ENCODE measurements at regions not wholly inside any gene's neighbourhood (a gene's known extent, or its start where the extent isn't known, plus 50 kb on each side); places are given as distances from the start of the nearest gene placed in this dataset.

DNA sequence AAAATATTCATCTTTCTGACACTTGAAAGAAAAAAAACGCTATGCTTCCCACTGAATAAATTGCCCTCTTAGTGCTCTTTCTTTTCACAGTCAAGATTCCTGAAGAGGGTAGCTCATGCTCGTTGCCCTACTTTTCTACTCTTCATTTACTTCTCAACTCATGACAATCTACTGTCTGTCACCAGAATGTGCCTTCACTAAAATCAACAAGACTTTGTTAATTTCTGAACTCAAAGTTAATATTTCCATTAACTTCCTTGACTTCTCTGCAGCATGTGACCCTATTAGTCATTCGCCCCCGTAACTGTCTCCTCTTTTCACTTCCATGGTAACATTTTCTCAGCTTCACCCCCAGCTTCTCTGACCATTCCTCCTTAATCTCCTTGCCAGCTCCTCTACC lies 98.9 kb upstream of the MAPRE2 start:
- H3K4me1 ChIP-seq: no peaks in the 10 kb centered on the region
- no peak overlapping the region for H3K9ac ChIP-seq (ENCODE audit: low read depth in 2 of 2, low read length in 2 of 2)
- no peak for DNase-seq
- no peaks in the 10 kb centered on the region for H3K36me3 ChIP-seq
- H3K27me3 ChIP-seq: no peaks in the 10 kb centered on the region
- no peak overlapping the region for H3K4me3 ChIP-seq
- intact Hi-C loops (cut with DNase I): loop anchor here (5.0 kb wide), 1 partner anchor 200 kb away; no protein-coding TSS in a partner anchor
- TF ChIP-seq, protein P1, sequence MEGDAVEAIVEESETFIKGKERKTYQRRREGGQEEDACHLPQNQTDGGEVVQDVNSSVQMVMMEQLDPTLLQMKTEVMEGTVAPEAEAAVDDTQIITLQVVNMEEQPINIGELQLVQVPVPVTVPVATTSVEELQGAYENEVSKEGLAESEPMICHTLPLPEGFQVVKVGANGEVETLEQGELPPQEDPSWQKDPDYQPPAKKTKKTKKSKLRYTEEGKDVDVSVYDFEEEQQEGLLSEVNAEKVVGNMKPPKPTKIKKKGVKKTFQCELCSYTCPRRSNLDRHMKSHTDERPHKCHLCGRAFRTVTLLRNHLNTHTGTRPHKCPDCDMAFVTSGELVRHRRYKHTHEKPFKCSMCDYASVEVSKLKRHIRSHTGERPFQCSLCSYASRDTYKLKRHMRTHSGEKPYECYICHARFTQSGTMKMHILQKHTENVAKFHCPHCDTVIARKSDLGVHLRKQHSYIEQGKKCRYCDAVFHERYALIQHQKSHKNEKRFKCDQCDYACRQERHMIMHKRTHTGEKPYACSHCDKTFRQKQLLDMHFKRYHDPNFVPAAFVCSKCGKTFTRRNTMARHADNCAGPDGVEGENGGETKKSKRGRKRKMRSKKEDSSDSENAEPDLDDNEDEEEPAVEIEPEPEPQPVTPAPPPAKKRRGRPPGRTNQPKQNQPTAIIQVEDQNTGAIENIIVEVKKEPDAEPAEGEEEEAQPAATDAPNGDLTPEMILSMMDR (IDR thresholded peaks at IDR 0.05): no peak
- H3K27ac ChIP-seq: no peak overlapping the region
- H3K9me3 ChIP-seq: no peaks in the 10 kb centered on the region

DNA sequence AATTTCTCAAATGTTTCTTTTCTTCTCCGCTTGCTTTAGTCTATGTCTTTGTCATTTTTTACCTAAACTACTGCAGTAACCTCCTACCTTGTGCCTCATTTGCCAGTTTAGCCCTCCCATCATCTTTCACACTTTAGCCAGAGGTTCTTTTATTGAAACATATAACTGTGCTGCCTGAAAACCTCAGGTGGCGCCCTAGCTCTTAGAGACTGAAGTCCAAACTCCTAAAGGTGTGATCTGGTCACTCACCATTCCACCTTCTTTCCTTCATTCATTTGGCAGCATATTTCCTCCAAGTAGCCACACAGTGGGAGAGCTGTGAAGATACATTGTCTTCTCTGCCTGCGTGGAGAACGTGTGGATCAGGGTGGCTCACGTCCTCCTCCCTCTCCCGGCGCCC lies 98.2 kb upstream of the MAPRE2 start:
- no peaks in the 10 kb centered on the region for H3K36me3 ChIP-seq
- no peak overlapping the region for H3K27ac ChIP-seq
- no peaks in the 10 kb centered on the region for H3K4me1 ChIP-seq
- DNase-seq: peak; percentile 48
- intact Hi-C loops (cut with DNase I): loop anchor here (5.0 kb wide), 1 partner anchor 199 kb away; no protein-coding TSS in a partner anchor
- no peak overlapping the region for H3K9ac ChIP-seq (ENCODE audit: low read depth in 2 of 2, low read length in 2 of 2)
- no peak overlapping the region for H3K4me3 ChIP-seq
- H3K9me3 ChIP-seq: no peaks in the 10 kb centered on the region
- no peaks in the 10 kb centered on the region for H3K27me3 ChIP-seq
- TF ChIP-seq, protein P1 (IDR thresholded peaks at IDR 0.05): no peak

DNA sequence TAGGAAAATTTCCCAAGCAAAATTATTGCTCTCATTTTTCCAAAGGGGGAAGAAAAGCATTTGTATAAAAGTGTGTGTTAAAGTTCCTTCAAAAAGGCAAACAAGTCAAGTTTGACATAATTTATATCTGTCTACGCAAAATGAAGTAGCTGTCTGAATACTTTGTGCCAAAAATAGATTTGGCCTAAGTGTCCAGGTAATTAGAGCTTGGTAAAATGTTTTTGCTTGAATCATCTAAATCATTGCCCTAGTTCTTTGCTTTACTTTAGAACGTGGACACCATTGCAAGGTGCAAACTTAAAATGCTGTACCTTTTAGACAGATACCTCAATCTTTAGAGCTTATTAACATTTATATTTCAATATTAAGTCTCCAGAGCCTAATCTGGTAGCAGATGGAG lies 97.6 kb upstream of the MAPRE2 start:
- intact Hi-C loops (cut with DNase I): loop anchor here (5.0 kb wide), 1 partner anchor 199 kb away; no protein-coding TSS in a partner anchor
- DNase-seq: no peak
- TF ChIP-seq, protein P1 (IDR thresholded peaks at IDR 0.05): no peak
- Histone ChIP-seq H3K36me3 (no peaks in the 10 kb centered on the region), H3K4me3 (no peak overlapping the region), H3K27me3 (no peaks in the 10 kb centered on the region), H3K27ac (no peak overlapping the region), H3K9me3 (no peaks in the 10 kb centered on the region), H3K9ac (ENCODE audit: low read depth in 2 of 2, low read length in 2 of 2) (no peak overlapping the region), H3K4me1 (no peaks in the 10 kb centered on the region)

DNA sequence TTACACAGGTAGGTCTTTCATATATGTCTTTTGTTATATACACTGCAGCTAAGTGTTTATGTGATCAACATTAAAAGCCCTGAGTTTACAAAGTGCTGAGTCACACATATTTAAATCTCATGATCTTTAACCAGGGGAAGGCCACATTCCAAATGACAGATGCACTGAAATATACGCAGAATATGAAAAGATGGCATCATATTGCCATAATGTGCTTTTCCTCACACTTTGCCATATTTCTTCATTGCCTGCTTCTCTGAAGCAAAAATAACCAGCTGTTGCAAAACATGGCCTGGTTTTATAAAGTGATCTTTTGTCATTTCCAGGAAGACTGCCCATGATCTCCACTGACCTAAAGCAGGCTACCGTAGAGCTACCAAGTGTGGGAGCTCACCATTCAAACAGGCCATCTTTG lies 93.5 kb upstream of the MAPRE2 start:
- Histone ChIP-seq H3K9me3 (no peaks in the 10 kb centered on the region), H3K4me1 (no peaks in the 10 kb centered on the region), H3K4me3 (no peak overlapping the region), H3K27me3 (no peaks in the 10 kb centered on the region), H3K27ac (no peak overlapping the region), H3K9ac (ENCODE audit: low read depth in 2 of 2, low read length in 2 of 2) (no peak overlapping the region), H3K36me3 (no peaks in the 10 kb centered on the region)
- TF ChIP-seq, protein P1 (IDR thresholded peaks at IDR 0.05): no peak
- no peak for DNase-seq
- intact Hi-C loops (cut with DNase I): no loop called here

DNA sequence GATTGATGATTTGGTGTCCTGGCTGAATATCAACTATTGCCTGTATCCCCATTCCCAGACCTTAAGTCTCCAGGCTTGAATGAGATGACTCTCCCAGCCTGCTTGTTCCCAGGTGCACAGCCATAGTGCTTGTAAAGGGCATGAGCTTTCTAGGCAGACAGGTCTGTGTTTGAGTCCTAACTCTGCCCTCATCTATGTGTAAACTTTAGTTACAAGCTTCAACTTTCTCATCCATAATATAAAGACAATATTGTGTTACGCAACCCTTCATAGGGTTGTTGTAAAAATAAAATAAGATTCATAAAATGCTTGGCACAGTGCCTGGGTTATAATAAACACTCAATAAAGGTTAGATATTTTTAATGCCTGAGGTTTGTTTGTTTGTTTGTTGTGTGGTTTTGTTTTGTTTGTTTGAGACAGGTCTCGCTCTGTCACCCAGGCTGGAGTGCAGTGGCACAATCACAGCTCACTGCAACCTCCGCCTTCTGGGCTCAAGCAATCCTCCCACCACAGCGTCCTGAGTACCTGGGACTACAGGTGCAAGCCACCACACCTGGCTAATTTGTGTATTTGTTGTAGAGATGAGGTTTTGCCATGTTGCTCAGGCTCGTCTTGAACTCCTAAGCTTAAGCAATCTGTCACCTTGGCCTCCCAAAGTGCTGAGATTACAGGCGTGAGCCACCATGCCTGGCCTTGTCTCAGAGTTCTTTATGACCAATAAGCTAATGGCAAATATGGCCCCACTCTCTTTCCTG lies 89.4 kb upstream of the MAPRE2 start:
- H3K4me3 ChIP-seq: no peak overlapping the region
- TF ChIP-seq, protein P1 (IDR thresholded peaks at IDR 0.05): no peak
- peak; percentile 51 for DNase-seq
- intact Hi-C loops (cut with DNase I): no loop called here
- peak overlapping the region; percentile 65 for H3K27ac ChIP-seq
- H3K4me1 ChIP-seq: no peaks in the 10 kb centered on the region
- H3K9me3 ChIP-seq: no peaks in the 10 kb centered on the region
- H3K27me3 ChIP-seq: no peaks in the 10 kb centered on the region
- no peaks in the 10 kb centered on the region for H3K36me3 ChIP-seq
- peak overlapping the region in 1 of 2 donors; percentile 46 for H3K9ac ChIP-seq (ENCODE audit: low read depth in 2 of 2, low read length in 2 of 2)

All from colonic mucosa (tissue), 4 donors.